Cardiac fibroblast (primary cell): ENCODE measurements at regions not wholly inside any gene's neighbourhood (a gene's known extent, or its start where the extent isn't known, plus 50 kb on each side); places are given as distances from the start of the nearest gene placed in this dataset.

ENCODE experiments used
- DNase-seq, 2 donors: peaks; one replicate each; pipeline versions ENCODE4 v3.0.0 to v3.0.0-alpha.2; 2010; ENCODE audit warnings: low read depth in 2 of 2
- H3K4me3 ChIP-seq, 2 donors: replicated peaks in 1 of 2; 1 replicate in 1 of 2; 2 replicates in 1 of 2; pipeline ENCODE4 v1.5.1; 2011; ENCODE audit warnings: low read depth in 2 of 2, low read length in 2 of 2, mild to moderate bottlenecking in 2 of 2, moderate library complexity in 1 of 2
- CTCF ChIP-seq: IDR thresholded peaks from one replicate; pipeline ENCODE4 v1.5.1; 2011; ENCODE audit warnings: low read depth, mild to moderate bottlenecking, low read length, inconsistent platforms

- no peak for TF ChIP-seq CTCF
- H3K4me3 ChIP-seq, result no peak overlapping the region
- no peak for DNase-seq
Measured at GRCh38 chr18:78816916-78817315, 162.7 kb upstream of the SALL3 start.

- H3K4me3 ChIP-seq, result no peak overlapping the region
Measured at GRCh38 chr18:78818495-78818894, 161.1 kb upstream of the SALL3 start.

GRCh38 chr18:78818961-78819360 lies 160.7 kb upstream of the SALL3 start:
- no peak for DNase-seq
- no peak overlapping the region for H3K4me3 ChIP-seq
- no peak for TF ChIP-seq CTCF

More at GRCh38 chr18:78818495-78818894, 161.1 kb upstream of the SALL3 start:
- no peak for TF ChIP-seq CTCF
- no peak for DNase-seq

- no peak overlapping the region for H3K4me3 ChIP-seq
- no peak for TF ChIP-seq CTCF
- no peak for DNase-seq
Measured at GRCh38 chr18:78820161-78820834, 159.3 kb upstream of the SALL3 start.

GRCh38 chr18:78821396-78821795 lies 158.2 kb upstream of the SALL3 start:
- no peak for DNase-seq
- no peak for TF ChIP-seq CTCF
- H3K4me3 ChIP-seq, result no peak overlapping the region

GRCh38 chr18:78822171-78822948 lies 157.3 kb upstream of the SALL3 start:
- no peak for TF ChIP-seq CTCF
- no peak for DNase-seq
- H3K4me3 ChIP-seq, result no peak overlapping the region
